HT1080 (cell line): ENCODE measurements at regions not wholly inside any gene's neighbourhood (a gene's known extent, or its start where the extent isn't known, plus 50 kb on each side); places are given as distances from the start of the nearest gene placed in this dataset.

ENCODE experiments used
- DNase-seq: peaks from one replicate; pipeline ENCODE4 v3.0.0-alpha.2; 2015; ENCODE audit warnings: low read depth

- no peak for DNase-seq
Measured at GRCh38 chr7:41834805-41835694, 132.2 kb upstream of the INHBA start.

- DNase-seq: peak; percentile 74
Measured at GRCh38 chr7:41832941-41833340, 130.1 kb upstream of the INHBA start.

GRCh38 chr7:41830271-41830670 is 127.4 kb upstream of the INHBA start:
- DNase-seq: no peak

GRCh38 chr7:41828911-41829310 is 126.0 kb upstream of the INHBA start:
- DNase-seq: no peak

- no peak for DNase-seq
Measured at GRCh38 chr7:41826641-41827040, 123.8 kb upstream of the INHBA start.

GRCh38 chr7:41825927-41826480 is 123.1 kb upstream of the INHBA start:
- DNase-seq: peak; percentile 23

GRCh38 chr7:41824284-41824683 is 121.4 kb upstream of the INHBA start:
- peak; percentile 50 for DNase-seq

- no peak for DNase-seq
Measured at GRCh38 chr7:41822259-41822817, 119.4 kb upstream of the INHBA start.

GRCh38 chr7:41821521-41822213 is 118.8 kb upstream of the INHBA start:
- DNase-seq: no peak

- DNase-seq: no peak
Measured at GRCh38 chr7:41820111-41820671, 117.3 kb upstream of the INHBA start.

GRCh38 chr7:41819645-41820044 is 116.8 kb upstream of the INHBA start:
- DNase-seq: no peak

- DNase-seq: no peak
Measured at GRCh38 chr7:41818765-41819398, 116.0 kb upstream of the INHBA start.

- peak; percentile 86 for DNase-seq
Measured at GRCh38 chr7:41817386-41817785, 114.5 kb upstream of the INHBA start.

- peak; percentile 52 for DNase-seq
Measured at GRCh38 chr7:41816111-41816510, 113.2 kb upstream of the INHBA start.

- DNase-seq: no peak
Measured at GRCh38 chr7:41814888-41815287, 112.0 kb upstream of the INHBA start.

GRCh38 chr7:41813286-41813685 is 110.4 kb upstream of the INHBA start:
- DNase-seq: no peak

GRCh38 chr7:41811941-41812340 is 109.1 kb upstream of the INHBA start:
- no peak for DNase-seq

- DNase-seq: no peak
Measured at GRCh38 chr7:41809940-41810576, 107.2 kb upstream of the INHBA start.

GRCh38 chr7:41809529-41809939 is 106.6 kb upstream of the INHBA start:
- DNase-seq: peak; percentile 50

GRCh38 chr7:41809116-41809515 is 106.2 kb upstream of the INHBA start:
- DNase-seq: no peak

- no peak for DNase-seq
Measured at GRCh38 chr7:41808541-41808940, 105.7 kb upstream of the INHBA start.
